HFF-Myc (cell line): ENCODE measurements at regions not wholly inside any gene's neighbourhood (a gene's known extent, or its start where the extent isn't known, plus 50 kb on each side); places are given as distances from the start of the nearest gene placed in this dataset.
"Not testable (repeated sequence)": the region's sequence is repeated elsewhere in the genome, so short reads cannot be mapped to it uniquely, and the experiment has no call there.

Source experiments
- DNase-seq: peaks from one replicate; pipeline ENCODE4 v3.0.0-alpha.2; 2011; ENCODE audit warnings: low read depth; ENCODE audit errors: extremely low read depth
- H3K4me3 ChIP-seq: replicated peaks from 2 replicates; pipeline ENCODE4 v1.5.1; 2011; ENCODE audit warnings: low read depth, mild to moderate bottlenecking, control low read depth, low read length
- CTCF ChIP-seq: IDR thresholded peaks from 2 replicates; pipeline ENCODE4 v1.5.1; 2012; ENCODE audit warnings: mild to moderate bottlenecking, low read depth, low read length, control low read depth; ENCODE audit errors: missing control alignments

DNA sequence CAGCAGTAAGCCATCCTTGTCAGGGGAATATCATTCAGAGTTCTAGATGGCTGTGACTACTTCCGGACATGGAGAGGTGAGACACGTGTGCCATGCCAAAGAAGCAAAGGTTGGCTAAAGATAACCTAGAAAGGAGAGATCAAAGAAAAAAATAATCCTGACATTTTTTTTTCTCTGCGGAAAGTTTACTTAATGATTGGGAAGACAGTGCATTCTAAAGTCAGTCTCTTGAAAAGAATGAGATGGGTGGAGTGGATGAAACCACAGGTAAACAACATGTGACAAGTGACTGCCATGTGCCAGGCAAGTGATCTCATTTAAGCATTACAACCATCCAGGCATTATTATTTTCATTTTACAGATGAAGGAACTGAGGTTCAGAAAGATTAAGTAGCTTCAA is 436.6 kb downstream of the SOX2 start:
- no peak for TF ChIP-seq CTCF
- no peak for DNase-seq
- no peak overlapping the region for H3K4me3 ChIP-seq

- no peak for TF ChIP-seq CTCF
- no peak for DNase-seq
- H3K4me3 ChIP-seq = no peak overlapping the region
Measured at GRCh38 chr3:182149594-182149993, 437.9 kb downstream of the SOX2 start.

GRCh38 chr3:182156326-182156725 is 444.6 kb downstream of the SOX2 start:
- not testable (repeated sequence) for H3K4me3 ChIP-seq, DNase-seq

DNA sequence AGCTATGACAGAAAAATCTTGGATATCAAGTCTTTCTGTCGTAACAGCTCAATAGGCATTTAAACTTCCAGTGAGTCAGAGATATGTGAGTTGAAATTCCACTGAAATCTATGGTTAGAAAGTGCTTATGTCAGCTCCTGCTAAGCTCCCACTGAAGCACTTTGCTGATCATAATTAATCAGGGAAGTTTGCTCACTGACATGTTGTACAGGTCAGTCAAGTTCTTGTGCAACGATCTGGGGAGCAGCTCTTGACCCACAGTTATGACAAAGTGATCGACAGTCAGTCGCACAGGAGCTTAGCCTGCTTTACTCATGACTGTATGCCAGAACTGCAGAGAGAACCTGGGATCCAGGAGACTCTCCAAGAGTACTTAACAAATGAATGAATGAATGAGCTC is 453.5 kb downstream of the SOX2 start:
- H3K4me3 ChIP-seq = no peak overlapping the region
- no peak for DNase-seq
- no peak for TF ChIP-seq CTCF

- no peak overlapping the region for H3K4me3 ChIP-seq
- no peak for TF ChIP-seq CTCF
- no peak for DNase-seq
Measured at GRCh38 chr3:182172534-182172933, 460.8 kb downstream of the SOX2 start.

DNA sequence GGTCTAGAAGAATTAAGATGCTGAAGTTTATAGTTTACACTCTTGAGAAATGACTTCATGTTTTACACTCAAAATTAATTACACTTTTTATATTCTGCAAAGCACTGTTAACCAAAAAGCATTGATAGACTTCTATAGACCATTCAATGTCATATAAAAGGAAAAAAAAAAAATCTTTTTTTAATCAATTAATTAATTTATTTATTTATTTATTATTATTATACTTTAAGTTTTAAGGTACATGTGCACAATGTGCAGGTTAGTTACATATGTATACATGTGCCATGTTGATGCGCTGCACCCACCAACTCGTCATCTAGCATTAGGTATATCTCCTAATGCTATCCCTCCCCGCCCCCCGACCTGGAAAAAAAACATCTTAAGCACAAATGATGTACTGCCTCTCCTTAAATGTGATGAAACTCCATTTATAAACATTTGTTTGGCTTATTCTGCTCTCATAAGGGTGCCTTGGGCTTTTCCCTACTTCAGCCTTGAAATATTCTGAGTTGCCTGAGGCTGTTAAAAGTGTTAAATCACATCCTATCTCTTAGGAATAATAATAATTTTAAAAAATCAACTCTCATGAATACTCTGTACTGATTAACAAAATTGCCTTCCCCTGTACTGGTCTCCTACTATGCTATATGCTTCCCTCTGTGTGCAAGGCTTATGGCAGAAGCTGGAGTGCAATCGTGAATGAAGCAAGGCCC is 466.9 kb downstream of the SOX2 start:
- TF ChIP-seq CTCF = no peak
- DNase-seq = no peak
- no peak overlapping the region for H3K4me3 ChIP-seq

GRCh38 chr3:182179631-182180030 is 467.9 kb downstream of the SOX2 start:
- DNase-seq = no peak
- no peak overlapping the region for H3K4me3 ChIP-seq
- no peak for TF ChIP-seq CTCF
